ENCODE measurements at regions not wholly inside any gene's neighbourhood (a gene's known extent, or its start where the extent isn't known, plus 50 kb on each side); places are given as distances from the start of the nearest gene placed in this dataset.

DNA sequence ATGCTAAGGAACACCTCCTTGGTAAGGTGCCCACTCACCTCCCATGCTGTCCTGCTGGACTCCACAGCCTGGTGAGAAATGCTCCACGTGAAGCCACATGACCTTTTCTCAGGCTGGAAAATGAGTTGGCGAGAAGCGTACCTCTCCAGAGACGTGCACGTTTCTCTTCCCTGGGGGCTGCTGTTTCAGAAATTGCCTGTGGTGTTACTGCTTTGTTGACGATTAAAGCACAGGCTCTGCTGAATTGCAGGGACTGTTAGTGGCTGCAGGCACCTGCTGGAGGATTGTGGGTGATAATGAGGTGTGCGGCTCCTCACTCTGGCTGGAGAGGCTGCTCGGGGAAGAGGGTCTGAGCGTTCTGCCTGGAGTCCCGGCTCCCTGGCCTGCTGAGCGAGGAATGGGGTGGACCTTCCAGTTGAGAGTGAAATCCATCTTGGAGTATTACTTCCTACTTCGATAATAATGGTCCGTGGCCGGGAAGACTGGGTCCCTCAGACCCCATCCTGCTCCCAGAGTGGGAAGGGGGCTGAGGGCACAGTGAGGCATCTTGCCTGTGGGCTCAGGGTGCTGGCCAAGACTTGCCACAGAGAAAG is 199.3 kb upstream of the HDAC4 start:
- DNase-seq (peak in 2 of 4 donors; percentile 0 to 5), ATAC-seq (no peak)
- TF ChIP-seq, protein P1, sequence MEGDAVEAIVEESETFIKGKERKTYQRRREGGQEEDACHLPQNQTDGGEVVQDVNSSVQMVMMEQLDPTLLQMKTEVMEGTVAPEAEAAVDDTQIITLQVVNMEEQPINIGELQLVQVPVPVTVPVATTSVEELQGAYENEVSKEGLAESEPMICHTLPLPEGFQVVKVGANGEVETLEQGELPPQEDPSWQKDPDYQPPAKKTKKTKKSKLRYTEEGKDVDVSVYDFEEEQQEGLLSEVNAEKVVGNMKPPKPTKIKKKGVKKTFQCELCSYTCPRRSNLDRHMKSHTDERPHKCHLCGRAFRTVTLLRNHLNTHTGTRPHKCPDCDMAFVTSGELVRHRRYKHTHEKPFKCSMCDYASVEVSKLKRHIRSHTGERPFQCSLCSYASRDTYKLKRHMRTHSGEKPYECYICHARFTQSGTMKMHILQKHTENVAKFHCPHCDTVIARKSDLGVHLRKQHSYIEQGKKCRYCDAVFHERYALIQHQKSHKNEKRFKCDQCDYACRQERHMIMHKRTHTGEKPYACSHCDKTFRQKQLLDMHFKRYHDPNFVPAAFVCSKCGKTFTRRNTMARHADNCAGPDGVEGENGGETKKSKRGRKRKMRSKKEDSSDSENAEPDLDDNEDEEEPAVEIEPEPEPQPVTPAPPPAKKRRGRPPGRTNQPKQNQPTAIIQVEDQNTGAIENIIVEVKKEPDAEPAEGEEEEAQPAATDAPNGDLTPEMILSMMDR (IDR thresholded peaks at IDR 0.05): no peak
- no peak for TF ChIP-seq POLR2A (IDR thresholded peaks at IDR 0.05)
- intact Hi-C loops (cut with DNase I): no loop called here
- H3K27me3 ChIP-seq: no peaks in the 10 kb centered on the region
- H3K27ac ChIP-seq: no peak overlapping the region
- no peaks in the 10 kb centered on the region for H3K4me1 ChIP-seq
- no peak overlapping the region for H3K4me3 ChIP-seq
- H3K36me3 ChIP-seq (replicated peaks in 1 of 2; ENCODE audit: insufficient read depth in 1 of 2, low read depth in 2 of 2): no peaks in the 10 kb centered on the region
- WGBS, 2 donors: 57 to 67% methylated on average over 13 to 14 of the region's 14 CpGs
- peaks cover 0 to 6% (median 0%) of the 10 kb centered on the region in 3 donors for H3K9me3 ChIP-seq

DNA sequence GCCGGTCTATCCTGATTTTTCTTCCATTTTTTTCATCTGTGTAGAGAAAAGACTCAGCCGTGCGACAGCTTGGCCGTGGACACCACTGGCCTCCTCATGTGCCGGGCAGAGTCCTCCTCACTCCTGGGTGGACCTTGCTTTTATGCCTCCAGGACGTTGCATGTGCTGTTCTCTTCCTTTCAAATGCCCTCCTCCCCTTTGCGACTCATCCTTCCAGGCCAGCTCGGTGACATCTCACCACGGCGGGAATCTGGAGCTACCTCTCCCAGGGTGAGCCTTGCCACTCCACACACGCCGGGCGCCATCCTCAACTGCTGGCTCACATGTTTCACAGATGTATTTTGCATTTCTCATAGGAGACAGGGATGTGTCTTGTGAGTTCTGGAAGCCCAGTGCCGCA is 198.5 kb upstream of the HDAC4 start:
- H3K4me1 ChIP-seq: no peaks in the 10 kb centered on the region
- H3K36me3 ChIP-seq (replicated peaks in 1 of 2; ENCODE audit: insufficient read depth in 1 of 2, low read depth in 2 of 2): no peaks in the 10 kb centered on the region
- TF ChIP-seq POLR2A (IDR thresholded peaks at IDR 0.05): no peak
- TF ChIP-seq, protein P1 (IDR thresholded peaks at IDR 0.05): no peak
- peaks cover 0 to 6% (median 0%) of the 10 kb centered on the region in 3 donors for H3K9me3 ChIP-seq
- 74 to 78% methylated on average over 14 of the region's 14 CpGs for WGBS, 2 donors
- ATAC-seq: no peak
- intact Hi-C loops (cut with DNase I): no loop called here
- no peaks in the 10 kb centered on the region for H3K27me3 ChIP-seq
- H3K4me3 ChIP-seq: no peak overlapping the region
- peak in 2 of 4 donors; percentile 0 to 5 for DNase-seq
- H3K27ac ChIP-seq: no peak overlapping the region

DNA sequence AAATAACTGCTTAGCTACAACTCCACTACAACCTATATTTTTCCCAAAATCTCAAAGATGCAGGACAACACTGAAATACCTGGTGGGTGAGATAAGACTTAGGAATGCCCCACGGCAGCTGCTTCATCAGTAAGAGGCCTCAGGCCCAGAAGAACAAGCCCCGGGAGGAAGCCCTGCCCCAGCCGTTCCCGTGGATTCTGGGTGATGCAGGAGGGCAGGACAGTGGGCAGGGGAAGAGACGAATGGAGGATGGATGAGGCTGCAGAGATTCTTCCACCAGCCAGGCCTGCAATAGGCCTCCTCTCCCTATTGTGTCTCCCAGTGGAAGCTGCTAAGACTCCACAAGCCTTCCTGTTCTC is 197.9 kb upstream of the HDAC4 start:
- DNase-seq (peak in 2 of 4 donors; percentile 3 to 4), ATAC-seq (no peak)
- Histone ChIP-seq H3K4me1 (no peaks in the 10 kb centered on the region), H3K9me3 (peaks cover 0 to under 1% (median 0%) of the 10 kb centered on the region in 3 donors), H3K4me3 (no peak overlapping the region), H3K27ac (no peak overlapping the region), H3K36me3 (replicated peaks in 1 of 2; ENCODE audit: insufficient read depth in 1 of 2, low read depth in 2 of 2) (no peaks in the 10 kb centered on the region), H3K27me3 (no peaks in the 10 kb centered on the region)
- 44 to 47% methylated on average over 5 of the region's 5 CpGs for WGBS, 2 donors
- TF ChIP-seq, protein P1 (IDR thresholded peaks at IDR 0.05): no peak
- TF ChIP-seq POLR2A (IDR thresholded peaks at IDR 0.05): no peak
- intact Hi-C loops (cut with DNase I): no loop called here

DNA sequence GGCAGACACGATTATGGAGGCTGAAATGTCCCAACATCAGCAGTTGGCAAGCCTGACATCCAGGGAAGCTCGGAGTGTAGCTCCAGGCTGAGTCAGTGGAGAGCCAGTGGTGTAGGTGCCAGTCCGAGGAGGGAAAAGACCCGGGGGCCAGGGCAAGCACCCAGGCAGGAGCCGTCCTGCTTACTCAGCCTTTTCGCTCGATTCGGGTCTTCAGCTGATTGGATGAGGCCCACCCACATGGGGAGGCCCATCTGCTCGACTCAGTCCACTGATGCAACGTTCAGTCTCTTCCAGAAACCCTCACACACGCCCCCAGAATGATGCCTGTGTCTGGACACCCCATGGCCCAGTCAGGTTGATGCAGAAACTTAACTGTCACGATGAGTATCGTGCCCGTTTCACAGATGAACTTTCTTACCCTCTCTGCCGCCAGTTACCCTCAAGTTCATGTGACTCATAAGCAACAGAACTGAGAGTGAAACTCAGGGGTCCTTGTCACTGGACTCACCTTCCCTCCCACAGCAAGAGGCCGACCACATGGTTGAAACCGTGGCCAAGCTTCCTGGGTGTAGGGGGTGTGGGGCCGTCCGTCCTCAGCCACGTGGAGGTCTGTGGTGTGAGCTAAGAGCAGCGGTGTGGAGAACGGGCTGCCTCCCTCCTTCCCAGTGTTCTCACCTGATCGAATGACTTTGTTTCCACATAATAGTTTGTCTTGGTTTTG is 197.4 kb upstream of the HDAC4 start:
- Histone ChIP-seq H3K27me3 (no peaks in the 10 kb centered on the region), H3K9me3 (no peaks in the 10 kb centered on the region), H3K4me3 (no peak overlapping the region), H3K36me3 (replicated peaks in 1 of 2; ENCODE audit: insufficient read depth in 1 of 2, low read depth in 2 of 2) (no peaks in the 10 kb centered on the region), H3K27ac (no peak overlapping the region), H3K4me1 (no peaks in the 10 kb centered on the region)
- TF ChIP-seq POLR2A (IDR thresholded peaks at IDR 0.05): no peak
- TF ChIP-seq, protein P1 (IDR thresholded peaks at IDR 0.05): no peak
- DNase-seq (peak in 3 of 4 donors; percentile 0 to 8 (median 4)), ATAC-seq (no peak)
- intact Hi-C loops (cut with DNase I): no loop called here
- WGBS, 2 donors: 71 to 83% methylated on average over 22 to 23 of the region's 23 CpGs
